BE2C (cell line): ENCODE measurements at regions not wholly inside any gene's neighbourhood (a gene's known extent, or its start where the extent isn't known, plus 50 kb on each side); places are given as distances from the start of the nearest gene placed in this dataset.

Experiments
- DNase-seq: peaks from one replicate; pipeline ENCODE4 v3.0.0-alpha.2; 2020
- H3K27me3 ChIP-seq: fragments of 250-450 bp; sonication (Bioruptor Pico); 2 replicates; pipeline ENCODE4 v1.5.1; 2020; ENCODE audit warnings: mild to moderate bottlenecking
- H3K36me3 ChIP-seq: fragments of 250-450 bp; sonication (Bioruptor Pico); 2 replicates; pipeline ENCODE4 v1.5.1; 2020; ENCODE audit warnings: mild to moderate bottlenecking
- H3K4me1 ChIP-seq: fragments of 250-450 bp; sonication (Bioruptor Pico); 2 replicates; pipeline ENCODE4 v1.5.1; 2020
- H3K4me3 ChIP-seq: 2 replicates; pipeline ENCODE4 v1.5.1; 2011; ENCODE audit warnings: low read depth, low read length
- H3K9me3 ChIP-seq: fragments of 250-450 bp; sonication (Bioruptor Pico); 2 replicates; pipeline ENCODE4 v1.5.1; 2020
- CTCF ChIP-seq: IDR thresholded peaks from 2 replicates; pipeline ENCODE4 v1.5.1; 2012; ENCODE audit warnings: mild to moderate bottlenecking, low read depth, low read length

DNA sequence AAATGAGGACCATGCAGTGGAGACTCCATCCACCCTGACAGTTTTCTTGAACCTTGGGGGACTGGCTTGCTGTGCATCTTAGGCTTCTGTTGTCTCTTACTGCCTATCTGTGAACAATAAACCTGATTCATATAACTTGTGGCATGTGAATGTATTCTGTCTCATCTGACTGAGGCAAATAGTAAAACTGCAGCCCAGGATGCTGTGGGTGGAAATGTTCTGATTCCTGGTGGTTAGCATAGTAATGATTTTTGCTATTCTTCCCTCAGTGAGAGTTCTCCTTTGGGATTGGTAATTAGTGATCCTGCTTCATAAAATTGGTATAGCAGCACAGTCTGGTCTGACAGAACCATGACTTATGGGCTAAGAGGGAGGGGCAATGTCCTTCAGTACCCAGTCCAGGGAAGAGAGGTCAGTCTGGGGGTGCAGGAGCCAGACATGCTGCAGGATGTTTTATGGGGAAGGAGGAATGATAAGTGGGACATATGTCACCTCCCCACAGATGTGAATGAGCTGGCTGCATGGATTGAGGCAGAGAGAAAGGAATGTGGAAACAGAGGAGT is 147.1 kb downstream of the OR2B2 start:
- H3K27me3 ChIP-seq: no peaks in the 10 kb centered on the region; the same call in 1 of the 2 replicates

DNA sequence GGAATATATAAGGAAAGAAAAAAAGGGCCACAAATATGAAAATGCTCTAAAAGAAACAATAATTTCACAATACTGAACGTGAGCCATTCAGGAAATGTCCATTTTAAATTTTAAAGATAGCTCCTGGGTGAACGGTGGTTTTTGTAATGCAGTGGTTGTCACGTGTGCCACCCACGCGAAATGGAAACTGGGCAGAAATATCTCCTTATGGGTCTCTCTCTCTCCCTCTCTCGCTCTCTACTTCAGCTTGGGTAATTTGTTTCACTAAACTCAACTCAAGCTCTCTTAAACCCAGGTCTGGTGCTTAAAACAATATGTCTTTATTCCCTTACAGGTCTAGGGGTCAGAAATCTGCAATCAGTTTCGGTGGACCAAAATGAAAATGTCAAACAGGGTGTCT is 150.8 kb downstream of the OR2B2 start:
- TF ChIP-seq CTCF: no peak
- no peaks in the 10 kb centered on the region for H3K4me1 ChIP-seq
- no peak overlapping the region for H3K4me3 ChIP-seq
- no peaks in the 10 kb centered on the region for H3K27me3 ChIP-seq
- no peaks in the 10 kb centered on the region for H3K36me3 ChIP-seq
- no peaks in the 10 kb centered on the region for H3K9me3 ChIP-seq
- no peak for DNase-seq

More for the DNA sequence above, 147.1 kb downstream of the OR2B2 start:
- H3K4me1 ChIP-seq: no peaks in the 10 kb centered on the region
- H3K4me3 ChIP-seq: no peak overlapping the region
- H3K36me3 ChIP-seq: no peaks in the 10 kb centered on the region
- no peaks in the 10 kb centered on the region for H3K9me3 ChIP-seq
- no peak for TF ChIP-seq CTCF
- no peak for DNase-seq

DNA sequence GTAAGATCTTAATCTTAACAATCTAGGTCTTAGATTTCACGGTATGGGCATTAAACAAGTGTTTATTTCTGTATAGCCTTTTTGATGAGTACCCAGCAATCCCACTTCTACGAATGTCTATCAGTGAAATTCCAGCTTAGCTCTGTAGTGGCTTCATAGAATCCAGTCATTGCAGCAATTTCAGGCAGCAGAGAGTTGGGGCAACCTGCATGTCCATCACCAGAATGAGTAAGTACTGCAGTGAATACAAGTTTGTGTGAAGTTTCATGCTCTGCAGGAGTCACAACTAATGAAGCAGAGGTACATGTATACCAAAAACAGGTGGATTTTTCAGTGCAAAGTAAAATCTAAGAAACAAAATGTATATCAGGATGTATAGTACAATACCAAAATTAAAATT is 151.7 kb downstream of the OR2B2 start:
- H3K4me3 ChIP-seq: no peak overlapping the region
- no peak for TF ChIP-seq CTCF
- no peaks in the 10 kb centered on the region for H3K36me3 ChIP-seq
- no peaks in the 10 kb centered on the region for H3K4me1 ChIP-seq
- no peak for DNase-seq
- H3K9me3 ChIP-seq: no peaks in the 10 kb centered on the region
- no peaks in the 10 kb centered on the region for H3K27me3 ChIP-seq

GRCh38 chr6:27759930-27760329 is 152.3 kb downstream of the OR2B2 start:
- Histone ChIP-seq H3K4me1 (no peaks in the 10 kb centered on the region), H3K27me3 (no peaks in the 10 kb centered on the region), H3K36me3 (no peaks in the 10 kb centered on the region), H3K9me3 (no peaks in the 10 kb centered on the region), H3K4me3 (no peak overlapping the region)
- no peak for TF ChIP-seq CTCF
- DNase-seq: no peak

- no peaks in the 10 kb centered on the region for H3K36me3 ChIP-seq
- no peaks in the 10 kb centered on the region for H3K27me3 ChIP-seq
- H3K9me3 ChIP-seq: no peaks in the 10 kb centered on the region
- TF ChIP-seq CTCF: no peak
- H3K4me1 ChIP-seq: no peaks in the 10 kb centered on the region
- no peak overlapping the region for H3K4me3 ChIP-seq
- no peak for DNase-seq
Measured at GRCh38 chr6:27758491-27758890, 153.7 kb downstream of the OR2B2 start.

DNA sequence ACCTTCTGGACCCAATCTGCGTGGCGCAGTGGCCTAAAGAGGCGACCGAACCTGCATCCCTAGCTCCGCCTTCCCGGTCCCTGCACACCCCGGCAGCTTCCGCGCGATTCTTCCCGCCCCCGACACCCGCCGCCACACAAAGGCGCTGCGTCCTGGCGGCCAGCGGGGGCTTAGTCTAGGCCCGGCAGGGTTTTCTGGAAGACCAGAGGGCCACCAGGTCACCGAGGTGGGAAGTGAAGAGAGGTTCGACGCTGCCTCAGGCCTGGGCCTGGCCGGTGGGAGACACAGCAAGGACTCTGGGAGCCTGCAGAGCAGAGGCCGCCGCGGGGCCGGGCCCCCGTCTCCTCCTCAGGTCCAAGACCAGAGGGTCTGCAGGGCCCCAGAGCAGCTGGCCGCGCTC is 154.9 kb downstream of the OR2B2 start:
- no peak for TF ChIP-seq CTCF
- Histone ChIP-seq H3K36me3 (no peaks in the 10 kb centered on the region), H3K27me3 (no peaks in the 10 kb centered on the region), H3K4me1 (no peaks in the 10 kb centered on the region), H3K9me3 (no peaks in the 10 kb centered on the region), H3K4me3 (no peak overlapping the region)
- no peak for DNase-seq
